HG02870 (cell line): ENCODE measurements at regions not wholly inside any gene's neighbourhood (a gene's known extent, or its start where the extent isn't known, plus 50 kb on each side); places are given as distances from the start of the nearest gene placed in this dataset.
"Not testable (repeated sequence)": the region's sequence is repeated elsewhere in the genome, so short reads cannot be mapped to it uniquely, and the experiment has no call there.

Experiments
- ATAC-seq: cut with Tn5 transposase; IDR thresholded peaks from one replicate; pipeline ENCODE4 v1.9.1; 2021; ENCODE audit warnings: mild to moderate bottlenecking, moderate library complexity; ENCODE audit not compliant: unreplicated experiment

DNA sequence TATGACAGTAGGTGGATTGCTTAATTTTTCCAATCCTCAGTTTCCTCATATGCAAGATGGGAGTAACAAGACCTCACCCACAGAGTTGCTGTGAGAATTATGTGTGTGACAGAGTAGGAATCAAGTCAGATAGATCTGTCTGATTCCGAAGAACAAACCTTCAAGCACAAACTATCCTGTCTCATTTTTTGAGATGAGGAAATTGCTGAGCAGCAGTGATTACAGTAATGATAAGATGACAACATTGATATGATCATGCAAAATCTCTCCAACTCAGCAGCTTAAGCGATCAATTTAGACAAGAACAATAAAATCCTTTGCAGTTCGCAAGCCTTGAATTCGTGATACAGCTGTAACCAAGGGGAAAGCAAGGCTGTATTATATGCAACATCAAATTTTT is 474.1 kb downstream of the OMA1 start:
- ATAC-seq: no peak

DNA sequence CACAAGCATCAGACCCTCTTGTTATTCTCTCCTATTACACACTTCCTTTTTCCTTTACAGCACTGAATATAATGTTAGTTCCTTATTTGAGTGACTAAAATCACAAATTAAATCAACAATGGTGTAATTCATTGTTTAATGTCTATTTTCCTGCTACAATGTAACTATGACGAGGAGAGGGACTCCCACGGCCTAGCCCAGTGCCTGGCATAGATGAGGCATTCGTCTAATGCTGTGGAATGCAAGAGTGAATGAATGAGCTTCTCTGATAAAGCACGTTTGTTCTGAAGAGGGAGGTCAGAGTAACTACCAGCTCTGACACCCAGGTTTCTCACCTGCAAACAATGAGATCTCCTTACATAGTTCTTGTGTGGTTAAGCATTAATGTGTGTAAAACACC is 479.4 kb downstream of the OMA1 start:
- ATAC-seq: no peak

DNA sequence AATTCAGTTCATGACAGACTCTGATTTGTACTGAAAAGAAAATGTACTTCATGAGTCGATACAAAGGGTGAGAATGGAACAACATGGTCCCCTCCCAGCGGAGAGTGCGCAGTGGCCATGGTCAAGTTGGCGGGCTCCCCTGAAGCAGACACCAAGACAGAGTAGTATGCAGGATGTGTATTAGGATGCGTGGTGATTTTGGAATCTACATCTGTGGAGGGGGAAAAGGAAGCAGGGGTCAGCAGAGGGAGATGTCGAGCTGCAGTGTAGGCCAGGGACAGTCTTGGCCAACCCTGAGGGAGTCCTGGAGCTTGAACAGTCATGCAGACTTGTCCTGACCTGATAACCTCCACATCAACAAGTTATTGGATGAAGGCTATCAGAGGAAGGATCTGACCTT is 481.0 kb downstream of the OMA1 start:
- no peak for ATAC-seq

DNA sequence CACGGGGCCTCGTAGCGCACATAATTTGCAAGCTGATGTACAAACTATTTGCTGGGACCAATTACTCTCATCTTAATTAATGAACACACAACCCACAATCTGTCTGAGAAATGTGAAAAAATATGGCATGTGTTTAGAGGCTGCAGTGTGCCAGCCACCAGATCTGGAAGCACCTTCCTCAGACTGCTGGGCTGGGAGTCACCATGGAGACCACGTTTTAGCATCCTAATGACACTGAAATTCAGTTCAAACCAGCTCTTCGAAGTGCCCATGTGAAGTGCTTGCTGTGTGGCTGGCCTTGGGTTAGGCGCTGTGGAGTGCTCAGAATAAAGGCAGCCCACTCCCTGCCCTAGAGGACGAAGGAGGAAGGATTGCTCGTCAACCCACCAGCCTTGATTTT is 482.4 kb downstream of the OMA1 start:
- ATAC-seq: no peak

DNA sequence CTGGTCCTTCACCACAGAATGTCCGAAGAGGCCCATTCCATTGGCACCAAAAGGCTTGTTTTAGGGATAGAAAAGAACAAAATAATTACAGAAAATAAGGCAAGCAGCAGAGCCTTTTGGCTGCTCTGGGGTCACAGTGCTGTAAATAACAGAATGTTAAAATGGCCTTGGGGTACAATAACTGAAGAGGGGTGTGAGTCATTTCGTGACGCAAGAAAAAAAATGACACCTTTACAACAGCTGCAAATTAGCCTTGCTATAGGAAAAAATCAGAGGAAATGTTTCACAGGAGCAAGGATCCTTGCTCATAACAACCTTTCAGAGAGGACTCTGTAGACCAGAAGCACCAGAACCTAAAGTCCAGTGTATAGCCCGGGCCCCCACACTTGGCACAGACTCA is 483.4 kb downstream of the OMA1 start:
- ATAC-seq: no peak

DNA sequence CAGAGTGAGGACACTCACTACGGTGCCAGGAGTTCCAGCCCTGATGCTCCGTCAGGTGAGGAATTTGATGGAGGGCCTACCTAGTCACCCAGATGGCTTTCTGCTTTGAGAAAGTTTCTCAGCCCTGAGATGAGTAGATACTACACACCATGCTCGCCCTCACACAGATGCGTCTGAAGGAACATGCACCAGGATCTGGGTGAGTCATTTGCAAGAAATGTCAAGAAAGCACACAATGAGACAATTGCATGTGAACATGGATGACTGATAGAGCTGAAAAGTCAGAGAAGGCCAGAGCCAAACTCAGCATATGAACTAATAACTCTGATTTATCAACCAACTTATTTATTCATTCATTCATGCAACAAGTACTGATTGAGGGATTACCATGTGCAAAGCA is 483.9 kb downstream of the OMA1 start:
- ATAC-seq: no peak

DNA sequence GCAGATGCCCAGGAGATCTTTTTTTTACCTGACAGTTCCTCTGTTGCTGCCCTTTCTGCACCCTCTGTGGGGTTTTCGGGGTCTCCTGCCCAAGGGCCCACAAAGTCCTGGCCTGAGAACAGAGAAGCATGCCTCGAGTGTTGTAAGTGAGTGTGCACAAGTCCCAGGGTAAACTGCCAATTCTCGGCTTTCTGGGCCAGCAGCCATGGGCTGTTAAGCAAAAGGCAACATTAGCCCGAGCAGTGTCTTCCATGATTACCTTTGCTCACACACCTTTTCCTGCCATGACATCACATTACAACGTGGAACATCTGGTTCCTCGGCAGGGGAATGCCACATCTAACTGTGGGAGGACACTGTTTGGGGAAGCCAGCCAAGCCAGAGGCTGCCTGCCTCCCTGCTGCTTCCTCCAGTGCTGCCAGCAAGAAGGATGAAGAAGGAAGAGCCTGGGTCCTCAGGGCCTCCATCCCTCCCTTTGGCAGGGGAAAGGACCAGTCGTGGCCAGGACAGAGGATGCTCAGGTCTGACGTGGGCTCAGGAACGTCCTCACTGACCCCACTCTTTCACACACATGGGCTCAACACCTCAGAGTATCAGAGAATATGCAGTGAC is 485.9 kb downstream of the OMA1 start:
- ATAC-seq: no peak

DNA sequence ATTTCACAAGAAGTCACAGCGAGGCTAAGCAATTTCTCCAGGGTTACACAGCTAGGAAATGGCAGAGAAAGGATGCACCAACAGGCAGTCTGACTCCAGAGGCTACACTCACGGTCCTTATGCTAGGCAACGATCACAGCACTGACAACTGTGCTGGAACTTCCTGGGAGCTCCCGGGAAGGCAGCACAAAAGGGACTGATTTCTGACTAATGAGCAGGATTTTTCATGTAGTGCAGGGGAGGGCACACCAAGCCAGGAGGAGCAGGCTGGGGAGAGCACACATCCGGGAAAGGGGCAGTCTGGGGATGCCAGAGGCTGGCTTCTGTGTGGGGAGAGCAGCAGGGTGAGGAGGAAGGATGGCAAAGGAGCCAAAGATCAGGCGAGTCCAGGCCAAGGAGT is 486.7 kb downstream of the OMA1 start:
- no peak for ATAC-seq

DNA sequence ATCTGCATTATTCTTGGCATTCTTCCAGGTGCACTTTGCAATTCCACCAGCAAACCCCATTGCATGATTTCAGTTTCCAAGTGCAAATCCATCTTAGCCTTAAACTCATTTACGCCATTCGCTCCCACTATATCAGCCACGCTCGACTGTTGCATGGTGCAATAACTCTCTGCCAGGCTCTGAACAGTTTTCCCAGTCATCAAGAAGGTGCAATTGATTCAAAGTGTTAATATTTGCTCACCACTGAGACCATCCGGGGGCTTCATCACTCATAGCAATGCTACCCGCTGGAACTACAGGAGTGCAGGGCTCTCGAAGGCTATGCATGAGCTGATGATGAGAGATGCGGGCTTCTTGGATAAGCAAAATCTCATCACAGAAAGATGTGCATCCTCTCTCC is 488.2 kb downstream of the OMA1 start:
- no peak for ATAC-seq

DNA sequence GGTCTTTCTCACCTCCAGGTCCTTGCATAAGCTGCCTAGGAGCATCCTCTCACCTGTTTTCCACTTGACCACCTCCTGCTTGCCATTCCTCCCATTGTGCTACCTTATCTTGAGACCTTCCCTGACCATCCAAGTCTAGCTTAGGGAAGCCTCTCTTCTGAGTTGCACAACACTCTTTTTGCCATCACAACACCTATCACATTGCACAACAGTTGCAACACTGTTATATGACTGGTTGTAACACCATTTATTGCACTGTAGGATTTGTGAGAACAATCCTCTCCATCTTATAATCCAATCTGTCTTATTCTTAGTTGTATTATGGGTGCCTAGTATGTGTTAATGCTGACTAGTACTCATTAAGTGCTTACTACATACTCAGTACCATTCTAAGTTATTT is 488.7 kb downstream of the OMA1 start:
- ATAC-seq: no peak

DNA sequence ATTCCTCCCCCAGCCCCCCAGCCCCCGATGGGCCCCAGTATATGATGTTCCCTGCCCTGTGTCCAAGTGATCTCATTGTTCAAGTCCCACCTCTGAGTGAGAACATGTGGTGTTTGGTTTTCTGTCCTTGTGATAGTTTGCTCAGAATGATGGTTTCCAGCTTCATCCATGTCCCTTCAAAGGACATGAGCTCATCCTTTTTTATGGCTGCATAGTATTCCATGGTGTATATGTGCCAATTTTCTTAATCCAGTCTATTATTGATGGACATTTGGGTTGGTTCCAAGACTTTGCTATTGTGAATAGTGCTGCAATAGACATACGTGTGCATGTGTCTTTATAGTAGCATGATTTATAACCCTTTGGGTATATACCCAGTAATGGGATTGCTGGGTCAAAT is 495.3 kb downstream of the OMA1 start:
- ATAC-seq: not testable (repeated sequence)

DNA sequence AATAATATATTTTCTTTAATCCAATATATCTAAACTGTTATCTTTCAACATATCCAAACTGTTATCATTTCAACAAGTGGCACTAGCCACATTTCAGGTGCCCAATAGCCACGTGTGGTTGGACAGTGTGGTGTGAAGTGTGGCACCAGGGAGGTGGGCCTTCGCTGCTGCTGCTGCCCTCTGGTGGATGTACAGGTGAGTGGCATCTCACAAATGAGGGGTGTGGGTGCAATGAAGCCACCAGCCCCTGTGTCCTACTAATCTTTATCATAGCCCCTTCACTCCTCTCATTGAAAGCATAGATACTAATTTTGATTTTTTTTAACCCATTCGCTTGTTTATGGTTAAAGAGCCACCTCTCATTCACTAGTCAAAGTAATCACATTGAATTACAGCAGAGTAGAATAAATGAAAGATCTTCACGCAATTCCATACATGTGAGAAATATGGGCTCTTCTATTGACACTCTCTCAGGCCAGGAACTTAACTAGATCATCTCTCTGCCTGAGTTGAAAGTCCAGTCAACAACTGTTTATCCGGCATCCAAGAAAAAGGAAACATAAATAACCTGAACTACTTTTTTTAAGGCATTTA is 499.2 kb downstream of the OMA1 start:
- ATAC-seq: peak; percentile 61

DNA sequence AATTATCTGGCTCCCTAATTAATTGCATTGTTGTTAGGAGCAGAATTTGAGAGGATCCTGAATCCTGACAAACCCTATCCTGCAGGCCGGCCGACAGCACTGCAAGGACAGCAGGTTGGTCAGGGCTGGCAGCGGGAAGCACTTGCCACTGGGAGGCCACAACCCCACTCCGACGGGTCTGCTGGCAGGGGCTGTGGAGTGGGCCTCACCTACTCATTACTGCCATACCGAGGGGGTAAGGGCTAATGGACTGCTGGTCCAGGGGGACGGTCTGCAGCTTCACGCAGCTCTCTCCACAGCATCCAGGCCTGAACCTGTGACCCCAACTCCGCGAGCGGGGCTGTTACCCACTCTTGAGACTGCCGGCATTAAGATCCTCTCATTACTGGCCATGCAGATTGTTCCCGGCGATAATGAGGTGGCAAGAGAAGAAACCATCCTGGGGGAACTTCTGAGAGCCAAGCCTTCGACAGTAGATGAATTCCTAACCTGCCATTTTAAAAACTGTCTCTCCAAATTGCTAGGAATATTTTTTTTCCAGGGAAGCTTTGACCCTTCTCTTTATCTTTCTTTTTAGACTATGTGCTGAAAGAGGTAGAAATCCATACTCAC is 501.3 kb downstream of the OMA1 start:
- ATAC-seq: no peak

DNA sequence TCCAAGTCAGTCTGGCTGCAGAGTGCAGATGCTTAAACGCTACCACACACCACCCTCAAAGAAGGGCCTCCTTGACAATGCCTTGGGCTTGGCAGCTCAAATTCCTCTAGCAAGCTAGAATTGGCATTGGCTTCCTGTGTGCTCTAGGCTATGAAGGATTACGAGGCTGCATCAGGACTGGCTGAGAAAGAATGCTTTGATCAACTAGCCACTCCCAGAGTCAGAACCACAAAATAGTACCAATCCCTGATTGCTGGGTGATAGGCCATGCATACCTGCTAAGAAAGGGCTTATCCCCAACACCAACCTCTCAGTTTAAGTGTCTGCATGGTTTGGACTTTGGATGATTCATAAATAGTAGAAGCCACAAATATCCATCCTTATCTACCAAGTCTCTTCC is 504.9 kb downstream of the OMA1 start:
- ATAC-seq: no peak

DNA sequence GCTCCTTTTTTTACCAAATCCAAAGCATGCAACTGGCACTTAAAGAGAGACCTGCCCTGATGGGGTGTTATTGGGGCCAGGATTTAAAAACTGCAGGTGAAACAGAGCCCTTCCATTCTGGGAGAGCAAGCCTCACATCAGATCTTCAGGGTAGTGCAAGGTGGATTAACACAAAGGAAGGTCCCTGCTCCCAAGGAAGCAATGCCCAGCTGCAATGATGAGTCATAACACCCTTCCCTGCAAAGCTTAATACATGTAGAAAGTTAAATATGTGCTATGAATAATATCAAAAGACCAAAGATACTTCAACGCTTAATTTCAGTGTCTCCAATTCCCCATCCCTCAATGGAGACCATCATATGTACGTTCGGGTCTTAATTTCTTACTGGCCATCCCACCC is 508.0 kb downstream of the OMA1 start:
- no peak for ATAC-seq

DNA sequence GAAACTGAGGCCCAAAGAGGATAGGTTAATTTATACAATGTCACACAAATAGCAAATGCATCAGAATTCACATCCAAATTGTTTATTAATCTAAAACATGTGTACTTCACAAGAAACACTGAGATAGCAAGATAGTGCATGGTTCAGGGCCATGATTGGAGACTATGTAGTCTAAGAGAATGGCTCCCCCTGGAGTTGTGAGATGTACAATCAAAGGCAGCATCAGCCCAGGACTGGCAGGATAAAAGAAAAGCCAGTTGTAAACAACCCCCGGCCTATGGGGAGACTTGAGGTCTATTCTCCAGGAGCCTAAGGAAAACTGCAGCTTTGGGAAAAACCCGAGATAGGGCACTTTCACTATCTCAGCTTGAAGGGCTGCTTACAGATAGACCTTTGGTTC is 511.0 kb downstream of the OMA1 start:
- ATAC-seq: no peak

DNA sequence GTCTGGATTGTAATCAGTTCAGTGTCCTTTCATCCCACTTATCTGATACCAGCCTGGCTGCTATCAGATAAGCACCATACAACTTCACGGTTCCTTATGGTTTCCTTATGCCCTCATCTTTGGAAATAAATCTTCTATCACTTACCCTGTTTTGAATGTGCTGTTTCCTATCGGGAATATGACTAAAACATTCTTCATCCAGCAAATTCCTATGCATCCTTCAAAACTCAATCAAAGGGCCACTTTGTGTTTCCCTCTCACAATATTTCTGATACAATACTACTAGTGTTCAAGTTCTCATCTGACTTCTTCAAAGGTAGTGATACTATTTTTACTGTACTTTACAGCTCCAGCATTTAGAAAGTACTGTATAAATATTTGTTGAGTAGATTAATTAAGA is 513.2 kb downstream of the OMA1 start:
- no peak for ATAC-seq

DNA sequence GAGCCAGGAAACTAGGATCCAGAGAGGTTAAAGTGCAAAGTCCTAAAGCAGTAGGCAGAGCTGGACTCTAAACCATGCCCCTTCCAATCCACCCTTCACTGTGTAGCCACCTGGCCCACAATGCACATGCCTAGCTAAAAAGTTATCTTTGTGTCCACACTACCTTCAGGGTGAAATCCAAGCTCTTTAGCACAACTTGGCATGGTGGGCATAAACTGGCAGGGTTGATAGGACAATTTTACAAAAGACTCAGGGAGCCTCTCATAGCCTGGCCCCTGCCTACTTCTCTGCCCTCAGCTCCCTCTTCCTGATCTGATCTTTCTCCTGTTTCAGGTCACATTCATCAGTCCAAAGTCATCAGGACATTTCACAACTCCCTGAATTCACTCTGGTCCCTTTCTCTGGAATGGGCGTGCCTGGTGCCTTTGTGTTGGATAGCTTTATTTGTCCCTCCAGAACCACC is 513.9 kb downstream of the OMA1 start:
- no peak for ATAC-seq

DNA sequence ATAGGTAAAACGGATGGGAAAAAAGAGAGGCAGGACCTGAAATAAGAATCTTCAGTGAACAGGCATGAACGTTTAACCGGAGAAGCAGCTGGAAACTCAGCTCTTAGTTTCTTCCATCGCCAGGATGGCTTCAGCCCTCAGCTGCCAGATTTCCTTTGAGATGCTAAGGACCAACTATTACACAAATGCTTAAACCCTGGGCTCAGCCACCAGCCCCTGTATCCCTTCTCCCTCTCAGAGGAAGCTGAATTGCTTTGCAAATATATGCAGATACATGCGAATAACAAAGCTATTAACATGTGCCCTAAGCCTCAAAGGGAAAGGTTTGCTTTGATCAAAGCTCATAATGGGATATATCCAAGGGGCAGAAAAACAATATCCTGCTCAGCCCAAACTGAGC is 515.1 kb downstream of the OMA1 start:
- ATAC-seq: no peak

DNA sequence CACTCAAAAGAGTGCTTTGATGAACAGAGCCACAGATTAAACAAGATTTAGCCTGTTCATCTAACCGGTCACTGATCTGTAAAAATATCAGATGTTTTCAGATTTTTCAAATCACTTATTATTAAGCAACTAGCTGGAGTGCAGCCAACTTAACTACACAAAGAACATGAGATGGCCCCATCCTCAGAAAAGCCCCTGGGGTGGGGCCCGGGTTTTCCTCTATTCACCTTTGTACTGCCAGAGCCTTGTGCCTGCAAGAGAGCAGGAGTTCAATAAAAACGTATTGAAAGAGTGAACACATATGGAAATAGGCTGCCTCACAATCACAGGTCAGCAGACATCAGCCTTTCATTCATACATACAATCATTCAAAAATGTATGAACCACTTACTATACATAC is 516.1 kb downstream of the OMA1 start:
- no peak for ATAC-seq

DNA sequence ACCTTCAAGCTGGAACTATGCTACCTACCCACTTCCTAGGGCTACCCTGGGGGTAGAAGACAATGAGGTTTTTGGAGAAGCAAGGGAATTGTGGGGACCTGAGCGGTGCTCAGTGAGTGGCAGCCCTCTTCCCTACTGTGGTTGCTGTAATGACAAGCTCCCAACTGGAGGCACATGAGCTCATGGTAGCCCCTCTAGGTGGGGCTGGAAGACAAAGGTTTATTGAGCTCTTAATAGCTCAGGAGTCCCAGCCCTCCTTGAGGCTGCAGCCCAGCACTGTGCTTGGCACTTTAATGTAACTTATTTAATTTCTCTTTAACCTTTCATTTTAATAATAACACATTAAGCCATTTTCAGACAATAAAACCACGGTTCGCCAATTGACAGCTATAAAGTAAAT is 528.9 kb downstream of the OMA1 start:
- no peak for ATAC-seq

DNA sequence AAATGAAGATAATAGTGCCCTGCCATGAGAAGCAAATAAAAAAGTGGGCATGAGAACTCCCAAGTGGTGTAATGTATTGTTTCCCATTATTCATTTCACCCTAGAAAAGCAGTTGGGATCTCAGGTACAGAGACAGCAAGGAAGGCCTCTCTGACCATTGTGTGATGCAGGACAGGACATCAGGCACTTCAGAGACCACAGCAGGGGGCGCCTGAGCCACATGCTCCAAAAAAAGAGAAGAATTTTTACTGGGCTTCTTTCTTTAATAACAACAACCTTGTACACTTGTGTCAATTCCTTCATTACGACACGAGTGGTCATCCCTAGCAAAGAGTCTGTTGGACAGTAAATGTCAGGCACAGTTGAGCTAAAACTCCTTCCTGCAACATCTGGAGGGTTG is 533.3 kb downstream of the OMA1 start:
- no peak for ATAC-seq

DNA sequence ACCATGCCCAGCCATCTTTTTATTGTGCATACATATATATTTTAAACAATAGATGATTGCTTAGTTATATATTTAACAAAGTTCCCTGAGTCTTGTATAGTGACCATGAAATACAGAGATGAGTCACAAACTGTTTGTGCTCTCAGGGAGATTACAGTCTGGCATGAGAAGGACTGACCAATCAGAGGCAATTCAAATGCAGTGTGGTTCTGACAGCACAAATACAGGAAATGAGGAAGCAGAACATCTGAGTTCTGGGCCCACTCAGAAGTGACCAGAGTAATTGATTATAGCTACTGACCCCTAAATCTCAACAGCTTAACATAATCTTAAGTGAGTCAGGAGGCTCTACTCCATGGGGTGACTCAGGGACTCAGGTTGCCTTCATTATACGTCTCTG is 534.5 kb downstream of the OMA1 start:
- ATAC-seq: no peak
